HFFc6 (cell line): ENCODE measurements at regions not wholly inside any gene's neighbourhood (a gene's known extent, or its start where the extent isn't known, plus 50 kb on each side); places are given as distances from the start of the nearest gene placed in this dataset.
"Not testable (repeated sequence)": the region's sequence is repeated elsewhere in the genome, so short reads cannot be mapped to it uniquely, and the experiment has no call there.

ENCODE experiments used
- DNase-seq: peaks from one replicate; pipeline ENCODE4 v3.0.0-alpha.2; 2018
- H3K27ac Mint-ChIP-seq: 2 replicates; pipeline ENCODE4 v1.8.0; 2020; ENCODE audit warnings: mild to moderate bottlenecking, mixed read lengths
- H3K27me3 Mint-ChIP-seq: 2 replicates; pipeline ENCODE4 v1.8.0; 2021; ENCODE audit warnings: mild to moderate bottlenecking, moderate library complexity, mixed read lengths; ENCODE audit not compliant: insufficient read depth
- H3K36me3 Mint-ChIP-seq: 2 replicates; pipeline ENCODE4 v1.8.0; 2021; ENCODE audit warnings: low read depth, mixed read lengths
- H3K4me1 Mint-ChIP-seq: 2 replicates; pipeline ENCODE4 v1.8.0; 2020; ENCODE audit warnings: low read depth, mixed read lengths
- H3K4me3 Mint-ChIP-seq: 2 replicates; pipeline ENCODE4 v1.8.0; 2020; ENCODE audit warnings: mild to moderate bottlenecking, moderate library complexity, mixed read lengths
- H3K9me3 Mint-ChIP-seq: 2 replicates; pipeline ENCODE4 v1.8.0; 2020; ENCODE audit warnings: mild to moderate bottlenecking, mixed read lengths
- CTCF ChIP-seq: fragments of 200-600 bp; sonication (generic); IDR thresholded peaks from 2 replicates; pipeline ENCODE4 v1.5.0; 2021; ENCODE audit warnings: antibody characterized with exemption, mild to moderate bottlenecking

DNA sequence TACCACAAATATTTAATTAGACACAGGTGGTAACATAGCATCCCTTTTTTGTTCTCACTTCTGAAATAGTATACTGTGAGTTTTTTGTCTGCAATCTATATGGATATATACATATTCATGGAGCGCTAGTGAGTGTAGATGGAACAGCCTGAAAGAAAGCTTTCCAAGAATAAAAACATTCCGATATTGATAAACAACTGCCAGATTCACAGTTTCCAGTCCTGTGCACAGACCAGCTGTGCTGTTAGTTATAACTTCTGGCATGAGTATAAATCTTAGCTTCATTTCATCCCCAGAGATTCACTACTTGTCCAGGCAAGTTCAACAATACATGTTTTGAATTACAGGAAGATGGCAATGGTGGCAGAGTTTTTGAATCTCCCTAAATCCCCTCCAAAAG lies 467.1 kb upstream of the STEAP1 start:
- peaks cover 16% of the 10 kb centered on the region for H3K9me3 Mint-ChIP-seq
- H3K27ac Mint-ChIP-seq = no peak overlapping the region
- H3K36me3 Mint-ChIP-seq = no peaks in the 10 kb centered on the region
- no peaks in the 10 kb centered on the region for H3K27me3 Mint-ChIP-seq
- no peak for TF ChIP-seq CTCF
- DNase-seq = no peak
- no peaks in the 10 kb centered on the region for H3K4me1 Mint-ChIP-seq
- no peak overlapping the region for H3K4me3 Mint-ChIP-seq

DNA sequence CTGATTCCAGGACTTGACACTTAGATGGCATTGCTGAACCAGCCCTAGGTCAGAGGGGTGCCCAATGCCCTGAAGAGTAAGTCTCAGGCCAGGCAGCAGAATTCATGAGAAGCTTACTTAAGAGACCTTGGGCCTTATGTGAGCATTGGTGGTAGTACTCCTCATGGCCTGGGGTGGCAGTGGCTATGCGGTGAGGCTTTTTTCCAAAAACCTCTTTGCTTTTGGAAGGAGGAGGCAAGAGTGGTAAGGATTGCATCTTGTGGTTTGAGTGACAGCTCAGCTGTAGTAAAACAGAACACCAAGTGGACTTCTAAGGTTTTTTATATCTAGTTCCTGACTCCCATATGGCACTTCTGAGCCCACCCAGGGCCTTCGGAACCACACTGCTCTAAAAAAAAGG lies 459.0 kb upstream of the STEAP1 start:
- no peak for TF ChIP-seq CTCF
- Mint-ChIP-seq H3K27me3 (no peaks in the 10 kb centered on the region), H3K9me3 (peaks cover 57% of the 10 kb centered on the region), H3K4me3 (no peak overlapping the region), H3K27ac (no peak overlapping the region), H3K36me3 (peaks cover 7% of the 10 kb centered on the region; the same call in 1 of the 2 replicates), H3K4me1 (no peaks in the 10 kb centered on the region)
- DNase-seq = no peak

DNA sequence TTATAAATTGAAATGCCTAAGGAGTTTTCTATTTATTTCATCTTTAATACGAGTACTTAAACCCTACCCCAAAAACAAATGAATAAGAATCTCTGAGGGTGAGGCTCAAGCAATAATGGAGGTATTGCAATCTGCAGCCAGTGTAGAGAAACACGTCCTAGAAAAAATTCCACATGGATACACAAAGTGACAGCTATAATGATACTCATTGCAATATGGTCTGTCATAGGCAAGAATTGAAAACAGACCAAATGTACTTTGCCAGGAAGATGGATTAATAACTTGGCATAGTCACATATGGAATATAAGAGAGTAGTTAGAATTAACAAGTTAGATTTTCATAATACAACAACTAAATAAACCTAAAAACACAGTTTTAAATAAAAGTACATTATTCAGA lies 440.1 kb upstream of the STEAP1 start:
- no peak overlapping the region for H3K4me3 Mint-ChIP-seq
- no peak overlapping the region for H3K27ac Mint-ChIP-seq
- H3K36me3 Mint-ChIP-seq = no peaks in the 10 kb centered on the region
- H3K27me3 Mint-ChIP-seq = no peaks in the 10 kb centered on the region
- H3K4me1 Mint-ChIP-seq = no peaks in the 10 kb centered on the region
- no peak for TF ChIP-seq CTCF
- DNase-seq = no peak
- H3K9me3 Mint-ChIP-seq = peaks cover 24% of the 10 kb centered on the region

GRCh38 chr7:89718941-89719340 lies 435.3 kb upstream of the STEAP1 start:
- H3K36me3 Mint-ChIP-seq, H3K4me1 Mint-ChIP-seq, H3K4me3 Mint-ChIP-seq, H3K27ac Mint-ChIP-seq, H3K27me3 Mint-ChIP-seq, DNase-seq: not testable (repeated sequence)
- H3K9me3 Mint-ChIP-seq = peaks cover 28% of the 10 kb centered on the region

DNA sequence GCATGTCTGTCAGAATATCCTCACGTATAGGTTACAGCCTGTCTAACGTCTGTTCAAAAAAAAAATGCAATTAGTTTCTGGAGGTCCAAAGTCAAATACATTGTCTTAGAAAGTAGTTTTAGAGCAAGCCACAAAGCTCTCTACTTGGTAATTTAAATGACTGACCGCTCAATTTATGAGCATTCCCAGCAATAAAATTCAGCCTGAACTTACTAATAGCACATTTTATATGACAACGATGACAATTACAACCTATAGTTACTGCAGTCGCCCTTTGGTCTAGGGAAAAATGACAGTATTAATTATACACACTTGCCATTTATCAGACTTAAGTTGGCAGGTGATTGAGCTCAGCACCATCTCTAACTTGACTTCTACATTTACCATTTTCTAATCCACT lies 425.8 kb upstream of the STEAP1 start:
- H3K4me1 Mint-ChIP-seq = no peaks in the 10 kb centered on the region
- no peak overlapping the region for H3K27ac Mint-ChIP-seq
- TF ChIP-seq CTCF = no peak
- H3K4me3 Mint-ChIP-seq = no peak overlapping the region
- H3K27me3 Mint-ChIP-seq = no peaks in the 10 kb centered on the region
- DNase-seq = no peak
- no peaks in the 10 kb centered on the region for H3K36me3 Mint-ChIP-seq
- H3K9me3 Mint-ChIP-seq = peaks cover 14% of the 10 kb centered on the region

GRCh38 chr7:89731751-89732445 lies 422.4 kb upstream of the STEAP1 start:
- Mint-ChIP-seq H3K36me3 (no peaks in the 10 kb centered on the region), H3K27ac (no peak overlapping the region), H3K9me3 (peaks cover 29% of the 10 kb centered on the region), H3K4me3 (no peak overlapping the region), H3K4me1 (no peaks in the 10 kb centered on the region), H3K27me3 (no peaks in the 10 kb centered on the region)
- no peak for DNase-seq
- TF ChIP-seq CTCF = no peak
